Activated CD8-positive, alpha-beta memory T cell treated with anti-CD3 and anti-CD28 coated beads, Interleukin-2, amount 10 ng/mL, durations not matched to agents 7 days and 5 days (primary cell): ENCODE measurements at regions not wholly inside any gene's neighbourhood (a gene's known extent, or its start where the extent isn't known, plus 50 kb on each side); places are given as distances from the start of the nearest gene placed in this dataset.
A peak's percentile ranks its signal among the peaks of the same experiment; 100 is the strongest.
"Not testable (repeated sequence)": the region's sequence is repeated elsewhere in the genome, so short reads cannot be mapped to it uniquely, and the experiment has no call there.

Source experiments
- ATAC-seq: fragments of 150-1000 bp; cut with Tn5 transposase; one replicate; pipeline ENCODE4 v1.10.0; 2021; ENCODE audit warnings: moderate library complexity
- CTCF ChIA-PET: fragments of 350-600 bp; sonication (Branson Sonifier 250); formaldehyde crosslinking; loops from one replicate; lab custom pipeline; 2021; ENCODE audit warnings: antibody characterized with exemption; lab: Charles Lee
- DNase-seq: peaks from one replicate; pipeline ENCODE4 v3.0.0-alpha.2; 2020
- H3K27ac Mint-ChIP-seq: one replicate; pipeline ENCODE4 v1.8.0; 2021; ENCODE audit warnings: mild to moderate bottlenecking, mixed read lengths
- H3K27me3 Mint-ChIP-seq: one replicate; pipeline ENCODE4 v1.8.0; 2021; ENCODE audit warnings: mixed read lengths
- H3K36me3 Mint-ChIP-seq: one replicate; pipeline ENCODE4 v1.8.0; 2021; ENCODE audit warnings: mild to moderate bottlenecking, mixed read lengths
- H3K4me1 Mint-ChIP-seq: one replicate; pipeline ENCODE4 v1.8.0; 2021; ENCODE audit warnings: mixed read lengths
- H3K4me3 Mint-ChIP-seq: one replicate; pipeline ENCODE4 v1.8.0; 2021; ENCODE audit warnings: mild to moderate bottlenecking, moderate library complexity, mixed read lengths
- H3K9me3 Mint-ChIP-seq: one replicate; pipeline ENCODE4 v1.8.0; 2022; ENCODE audit warnings: low read depth, mixed read lengths

DNA sequence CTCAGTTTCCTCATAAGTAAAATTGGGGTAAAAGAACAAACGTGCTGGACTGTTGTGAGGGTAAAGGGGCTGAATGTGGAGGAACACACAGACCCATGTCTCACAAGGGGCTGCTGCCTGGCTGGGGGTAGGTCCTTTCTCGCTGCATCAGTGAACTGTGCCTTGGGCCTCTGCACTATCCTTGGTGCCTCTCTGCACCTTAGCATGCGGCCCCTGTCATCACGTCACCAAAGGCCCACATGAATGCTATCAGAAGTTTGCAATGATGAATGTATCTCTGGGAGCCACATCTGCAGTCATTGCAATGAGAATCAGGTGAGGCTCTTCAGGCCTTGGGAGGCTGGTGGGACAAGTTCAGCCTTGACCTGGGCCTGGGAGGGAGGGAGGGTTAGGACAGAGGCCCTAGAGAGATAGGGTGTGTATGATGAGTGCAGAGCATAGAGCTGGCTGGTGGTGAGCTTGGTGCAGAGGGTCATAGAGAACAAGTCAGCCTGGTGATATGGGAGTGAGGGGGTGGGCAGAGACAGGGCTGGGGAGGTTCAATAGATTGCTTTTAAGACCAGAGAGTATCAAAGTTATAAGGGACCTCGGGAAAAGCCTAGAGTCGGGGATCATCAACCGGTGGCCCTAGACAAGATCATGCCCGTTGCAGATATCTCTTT is 308.4 kb downstream of the RPS24 start:
- peaks cover 12% of the 10 kb centered on the region for H3K27me3 Mint-ChIP-seq
- no peaks in the 10 kb centered on the region for H3K4me1 Mint-ChIP-seq
- no peak for ATAC-seq
- no peak overlapping the region for H3K27ac Mint-ChIP-seq
- peak; percentile 34 for DNase-seq
- H3K9me3 Mint-ChIP-seq, result no peaks in the 10 kb centered on the region
- CTCF ChIA-PET, result no interaction called here
- no peaks in the 10 kb centered on the region for H3K36me3 Mint-ChIP-seq
- no peak overlapping the region for H3K4me3 Mint-ChIP-seq

DNA sequence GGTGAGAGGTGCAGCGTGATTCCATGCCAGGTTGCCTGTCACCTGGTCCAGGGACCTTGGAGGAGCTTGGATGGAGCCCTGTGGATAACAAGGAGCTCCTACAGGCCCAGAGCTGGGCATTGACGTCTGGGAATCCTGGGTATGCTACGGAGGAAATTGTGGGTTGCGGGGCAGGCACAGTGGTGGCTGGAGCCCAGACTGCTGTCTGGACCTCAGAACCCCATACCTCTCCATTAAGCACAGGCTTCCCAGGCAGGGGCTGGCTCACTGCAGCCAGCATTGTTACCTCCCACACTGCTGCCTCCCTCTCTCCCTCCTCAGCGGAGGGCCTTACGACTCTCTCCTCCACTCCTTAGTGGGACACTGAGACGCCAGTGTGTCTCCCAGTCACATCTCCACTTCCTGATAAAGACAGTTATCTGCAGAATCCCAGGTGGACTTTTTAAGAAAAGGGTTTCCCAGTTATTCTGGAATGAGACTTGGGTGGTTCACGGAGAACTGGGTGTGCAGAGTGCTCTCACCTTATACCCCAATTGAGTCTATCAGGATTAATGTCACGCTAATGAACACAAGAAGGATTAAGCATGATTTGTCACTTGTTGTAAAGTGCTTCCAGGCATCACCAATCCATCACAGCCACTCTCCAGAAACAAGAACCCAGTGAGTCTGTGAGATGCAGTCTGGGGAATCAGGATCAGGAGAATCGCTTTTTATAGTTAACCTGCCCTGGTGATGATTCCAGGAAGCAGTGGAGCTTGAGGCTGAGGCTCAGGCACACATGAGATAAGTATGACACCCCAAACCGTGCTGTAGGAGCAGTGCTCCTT is 309.4 kb downstream of the RPS24 start:
- DNase-seq (no peak), ATAC-seq (no peak)
- no peaks in the 10 kb centered on the region for H3K4me1 Mint-ChIP-seq
- CTCF ChIA-PET, result no interaction called here
- no peaks in the 10 kb centered on the region for H3K36me3 Mint-ChIP-seq
- no peak overlapping the region for H3K4me3 Mint-ChIP-seq
- no peaks in the 10 kb centered on the region for H3K9me3 Mint-ChIP-seq
- H3K27ac Mint-ChIP-seq, result no peak overlapping the region
- H3K27me3 Mint-ChIP-seq, result peaks cover 12% of the 10 kb centered on the region

DNA sequence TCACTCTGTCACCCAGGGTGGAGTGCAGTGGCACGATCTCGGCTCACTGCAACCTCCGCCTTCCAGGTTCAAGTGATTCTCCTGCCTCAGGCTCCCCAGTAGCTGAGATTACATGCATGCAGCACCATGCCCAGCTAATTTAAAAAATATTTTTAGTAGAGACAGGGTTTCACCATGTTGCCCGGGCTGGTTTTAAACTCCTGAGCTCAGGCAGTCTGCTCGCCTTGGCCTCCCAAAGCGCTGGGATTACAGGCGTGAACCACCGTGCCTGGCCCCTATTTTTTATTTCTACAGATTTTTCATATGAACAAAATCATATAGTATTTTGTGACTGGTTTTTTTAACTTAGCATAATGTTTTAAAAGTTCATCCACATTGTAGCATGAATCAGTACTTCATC is 310.6 kb downstream of the RPS24 start:
- H3K9me3 Mint-ChIP-seq, H3K27me3 Mint-ChIP-seq, ATAC-seq, DNase-seq, CTCF ChIA-PET, H3K4me3 Mint-ChIP-seq, H3K27ac Mint-ChIP-seq, H3K4me1 Mint-ChIP-seq, H3K36me3 Mint-ChIP-seq: not testable (repeated sequence)

DNA sequence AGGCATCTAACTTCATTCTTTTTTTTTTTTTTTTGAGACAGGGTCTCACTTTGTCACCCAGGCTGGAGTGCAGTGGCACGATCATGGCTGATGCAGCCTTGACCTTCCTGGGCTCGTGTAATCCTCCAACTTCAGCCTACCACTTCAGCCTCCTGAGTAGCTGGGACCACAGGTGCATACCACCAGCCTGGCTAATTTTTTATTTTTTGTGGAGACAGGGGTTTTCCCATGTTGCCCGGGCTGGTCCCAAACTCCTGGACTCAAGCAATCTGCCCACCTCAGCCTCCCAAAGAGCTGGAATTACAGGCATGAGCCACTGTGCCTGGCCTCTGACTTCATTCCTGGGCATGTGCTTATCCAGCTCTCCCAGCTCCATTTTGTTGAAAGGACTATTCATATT is 311.9 kb downstream of the RPS24 start:
- H3K36me3 Mint-ChIP-seq, H3K4me1 Mint-ChIP-seq, CTCF ChIA-PET, H3K9me3 Mint-ChIP-seq, ATAC-seq, H3K27ac Mint-ChIP-seq, H3K4me3 Mint-ChIP-seq, DNase-seq, H3K27me3 Mint-ChIP-seq: not testable (repeated sequence)

DNA sequence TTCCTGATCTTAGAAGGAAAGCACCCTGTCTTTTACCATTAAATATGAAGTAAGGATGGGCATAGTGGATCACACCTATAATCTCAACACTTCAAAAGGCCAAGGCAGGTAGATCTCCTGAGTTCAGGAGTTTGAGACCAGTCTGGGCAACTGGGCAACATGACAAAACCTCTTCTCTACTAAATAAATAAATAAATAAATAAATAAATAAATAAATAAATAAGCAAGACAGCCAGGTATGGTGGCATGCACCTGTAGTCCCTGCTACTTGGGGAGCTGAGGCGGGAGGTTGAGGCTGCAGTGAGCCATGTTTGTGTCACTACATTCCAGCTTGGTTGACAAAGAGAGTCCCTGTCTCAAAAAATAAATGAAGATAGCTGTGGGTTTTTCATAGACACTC is 313.1 kb downstream of the RPS24 start:
- no peaks in the 10 kb centered on the region for H3K4me1 Mint-ChIP-seq
- no peak overlapping the region for H3K4me3 Mint-ChIP-seq
- peaks cover 14% of the 10 kb centered on the region for H3K27me3 Mint-ChIP-seq
- H3K36me3 Mint-ChIP-seq, result no peaks in the 10 kb centered on the region
- no peaks in the 10 kb centered on the region for H3K9me3 Mint-ChIP-seq
- DNase-seq (no peak), ATAC-seq (no peak)
- H3K27ac Mint-ChIP-seq, result no peak overlapping the region
- CTCF ChIA-PET, result no interaction called here

DNA sequence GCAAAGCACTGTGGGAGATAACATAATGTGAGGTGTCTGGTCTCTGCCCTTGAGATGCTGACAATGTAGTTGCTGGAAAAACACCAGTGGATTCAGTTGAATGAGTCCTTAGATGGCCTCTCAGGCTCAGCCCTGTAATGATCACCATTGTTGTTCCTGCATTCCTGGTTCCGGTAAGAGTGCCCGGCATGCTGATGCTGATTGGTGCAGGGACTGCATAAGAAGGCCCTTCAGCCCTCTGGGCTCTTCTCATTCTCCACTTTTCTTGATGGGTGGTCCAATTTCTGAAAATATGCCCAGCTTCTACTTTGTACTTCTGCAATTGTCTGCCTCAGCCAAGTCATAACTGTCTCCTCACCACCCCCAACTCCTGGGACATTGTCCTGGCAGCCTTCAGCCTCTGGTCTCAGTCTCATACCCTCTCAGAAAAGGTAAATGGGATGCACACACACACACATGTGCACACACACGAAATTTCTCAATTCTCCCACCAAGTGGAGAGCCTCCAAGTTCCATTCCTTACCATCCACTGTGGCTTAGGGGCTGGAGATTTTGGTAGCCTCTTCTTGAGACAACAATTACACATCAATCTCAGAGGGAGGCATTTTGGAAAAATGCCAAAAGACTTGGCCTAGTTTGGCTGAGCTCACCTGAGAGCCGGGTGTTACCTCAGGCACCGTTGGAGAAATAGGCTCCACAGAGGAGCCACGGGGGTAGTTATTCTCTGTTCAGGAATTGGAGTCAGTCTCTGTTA is 314.9 kb downstream of the RPS24 start:
- H3K27ac Mint-ChIP-seq, result no peak overlapping the region
- no peaks in the 10 kb centered on the region for H3K9me3 Mint-ChIP-seq
- ATAC-seq (no peak), DNase-seq (no peak)
- no peaks in the 10 kb centered on the region for H3K4me1 Mint-ChIP-seq
- CTCF ChIA-PET, result no interaction called here
- H3K36me3 Mint-ChIP-seq, result no peaks in the 10 kb centered on the region
- H3K4me3 Mint-ChIP-seq, result no peak overlapping the region
- peaks cover 14% of the 10 kb centered on the region for H3K27me3 Mint-ChIP-seq

DNA sequence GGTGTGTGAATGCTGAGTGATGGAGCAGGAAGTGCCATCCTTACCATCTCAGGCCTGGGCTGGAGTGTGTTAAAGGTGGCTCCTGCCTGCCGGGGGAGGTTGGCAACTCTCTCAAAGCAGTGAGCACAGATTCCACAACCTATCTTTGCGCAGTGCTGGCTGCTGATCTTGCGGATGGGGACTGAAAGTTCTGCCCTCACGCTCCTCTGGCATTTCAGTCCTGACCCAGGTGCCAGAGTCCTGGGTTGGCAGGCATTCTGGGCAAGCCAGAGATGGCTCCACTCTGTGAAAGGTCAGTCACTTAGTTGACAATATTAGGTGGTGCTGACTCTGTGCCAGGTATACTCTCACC is 315.5 kb downstream of the RPS24 start:
- no peaks in the 10 kb centered on the region for H3K4me1 Mint-ChIP-seq
- no peaks in the 10 kb centered on the region for H3K9me3 Mint-ChIP-seq
- no peaks in the 10 kb centered on the region for H3K36me3 Mint-ChIP-seq
- no peak for ATAC-seq
- CTCF ChIA-PET, result no interaction called here
- peaks cover 14% of the 10 kb centered on the region for H3K27me3 Mint-ChIP-seq
- H3K27ac Mint-ChIP-seq, result no peak overlapping the region
- DNase-seq, result no peak
- H3K4me3 Mint-ChIP-seq, result no peak overlapping the region

DNA sequence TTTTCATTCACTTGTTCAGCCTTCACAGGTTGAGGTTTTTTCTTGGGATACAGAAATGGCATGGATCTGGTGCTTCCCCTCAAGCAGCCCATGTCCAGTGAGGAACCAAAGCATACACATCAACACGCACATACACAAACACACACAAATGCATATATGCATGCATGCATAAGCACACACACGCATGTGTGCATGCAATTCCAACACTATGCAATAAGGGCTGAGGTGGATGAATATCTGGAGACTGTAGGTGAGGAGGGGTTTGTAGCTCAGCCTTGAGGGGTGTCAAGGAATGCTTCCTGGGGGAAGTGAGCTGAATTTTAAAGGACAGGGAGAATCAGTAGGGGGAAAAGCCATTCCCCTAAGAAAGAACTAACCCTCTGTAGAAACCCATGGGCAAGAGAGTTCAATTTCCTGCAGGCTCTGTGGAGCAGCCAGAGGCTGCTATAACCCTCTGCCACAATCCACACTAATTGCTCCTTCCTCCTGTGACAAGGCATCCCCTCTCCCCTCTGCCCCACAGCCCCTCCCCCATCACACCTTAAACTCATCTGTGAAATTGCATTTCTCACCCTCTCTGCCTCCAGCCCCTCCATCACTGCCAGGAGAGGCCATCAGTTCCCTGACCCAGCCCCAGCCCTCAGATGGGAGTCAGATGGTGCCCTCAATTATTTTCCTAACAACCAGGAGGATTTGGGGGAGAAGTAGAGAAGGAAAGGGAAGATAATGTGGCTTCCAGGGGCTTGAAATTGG is 316.4 kb downstream of the RPS24 start:
- Mint-ChIP-seq H3K36me3 (no peaks in the 10 kb centered on the region), H3K27ac (no peak overlapping the region), H3K27me3 (peaks cover 12% of the 10 kb centered on the region), H3K4me1 (no peaks in the 10 kb centered on the region), H3K4me3 (no peak overlapping the region), H3K9me3 (no peaks in the 10 kb centered on the region)
- DNase-seq, result no peak
- CTCF ChIA-PET, result no interaction called here
- no peak for ATAC-seq

DNA sequence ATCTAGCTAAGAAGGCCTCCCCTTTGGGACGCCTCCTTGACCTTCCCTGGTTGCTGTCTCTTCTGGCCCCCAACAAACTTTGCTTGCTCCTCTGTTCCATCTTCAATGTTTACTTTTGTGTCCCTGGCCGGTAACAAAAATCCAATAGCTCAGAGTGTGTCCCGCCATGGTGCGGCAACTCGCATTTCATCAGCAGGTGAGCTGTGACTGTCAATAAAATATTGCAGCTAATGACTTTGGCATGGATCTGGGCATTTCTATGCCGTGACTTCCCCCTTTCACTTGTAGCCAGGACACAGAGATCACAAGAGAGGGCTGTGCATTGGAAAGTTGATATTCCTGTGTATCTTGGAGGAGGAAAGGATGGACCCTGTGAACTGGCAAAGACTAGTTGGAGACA is 317.6 kb downstream of the RPS24 start:
- Mint-ChIP-seq H3K4me1 (no peaks in the 10 kb centered on the region), H3K4me3 (no peak overlapping the region), H3K9me3 (no peaks in the 10 kb centered on the region), H3K27ac (no peak overlapping the region), H3K36me3 (no peaks in the 10 kb centered on the region), H3K27me3 (peaks cover 6% of the 10 kb centered on the region)
- ATAC-seq, result no peak
- CTCF ChIA-PET, result no interaction called here
- no peak for DNase-seq

DNA sequence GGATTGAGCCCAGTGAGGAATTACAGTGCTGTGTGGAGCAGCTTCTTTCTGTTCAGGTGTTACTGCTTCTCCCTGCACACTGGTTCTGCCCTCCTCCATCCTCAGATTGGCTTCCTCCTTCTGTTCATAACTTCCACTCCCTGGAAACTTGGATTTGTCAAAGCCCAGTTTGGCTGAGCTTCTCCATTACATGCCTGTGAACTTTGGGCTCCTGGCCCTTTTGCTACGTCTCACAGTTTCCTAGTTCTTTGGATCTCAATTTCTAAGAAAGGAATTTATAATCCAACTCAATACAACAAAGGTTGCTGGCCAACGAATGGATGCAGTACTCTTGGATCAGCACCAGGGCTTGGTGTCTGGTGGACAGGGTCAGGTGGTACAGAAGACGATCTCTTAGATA is 318.1 kb downstream of the RPS24 start:
- no peak overlapping the region for H3K27ac Mint-ChIP-seq
- no peaks in the 10 kb centered on the region for H3K9me3 Mint-ChIP-seq
- no peak for DNase-seq
- H3K4me1 Mint-ChIP-seq, result no peaks in the 10 kb centered on the region
- CTCF ChIA-PET, result no interaction called here
- no peak overlapping the region for H3K4me3 Mint-ChIP-seq
- ATAC-seq, result no peak
- peaks cover 6% of the 10 kb centered on the region for H3K27me3 Mint-ChIP-seq
- H3K36me3 Mint-ChIP-seq, result no peaks in the 10 kb centered on the region

DNA sequence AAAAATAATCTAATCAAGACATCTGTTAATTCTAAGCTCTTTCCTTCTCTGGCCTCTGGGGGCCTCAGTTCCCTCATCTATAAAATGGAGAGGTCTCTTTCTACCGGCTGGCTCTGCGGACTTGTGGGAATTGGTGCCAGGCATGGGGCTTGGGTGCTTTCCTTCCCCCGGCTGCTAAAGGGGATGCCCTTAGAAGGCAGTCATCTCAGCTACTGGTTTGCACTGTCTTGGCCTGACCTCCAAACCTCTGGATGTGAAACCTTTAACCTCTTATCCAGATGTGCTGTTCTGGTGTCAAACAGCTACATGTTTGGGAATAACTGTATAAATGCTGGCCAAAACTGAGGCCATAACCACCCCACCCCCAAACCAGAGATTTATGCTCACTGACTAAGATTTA is 320.0 kb downstream of the RPS24 start:
- no peaks in the 10 kb centered on the region for H3K4me1 Mint-ChIP-seq
- H3K9me3 Mint-ChIP-seq, result no peaks in the 10 kb centered on the region
- CTCF ChIA-PET, result interaction anchor here (0.9 kb wide), 1 partner anchor 73 kb away, joined by 3 read pairs; no protein-coding TSS in a partner anchor
- peaks cover 6% of the 10 kb centered on the region for H3K27me3 Mint-ChIP-seq
- no peak for ATAC-seq
- H3K36me3 Mint-ChIP-seq, result no peaks in the 10 kb centered on the region
- no peak for DNase-seq
- H3K4me3 Mint-ChIP-seq, result no peak overlapping the region
- H3K27ac Mint-ChIP-seq, result no peak overlapping the region

DNA sequence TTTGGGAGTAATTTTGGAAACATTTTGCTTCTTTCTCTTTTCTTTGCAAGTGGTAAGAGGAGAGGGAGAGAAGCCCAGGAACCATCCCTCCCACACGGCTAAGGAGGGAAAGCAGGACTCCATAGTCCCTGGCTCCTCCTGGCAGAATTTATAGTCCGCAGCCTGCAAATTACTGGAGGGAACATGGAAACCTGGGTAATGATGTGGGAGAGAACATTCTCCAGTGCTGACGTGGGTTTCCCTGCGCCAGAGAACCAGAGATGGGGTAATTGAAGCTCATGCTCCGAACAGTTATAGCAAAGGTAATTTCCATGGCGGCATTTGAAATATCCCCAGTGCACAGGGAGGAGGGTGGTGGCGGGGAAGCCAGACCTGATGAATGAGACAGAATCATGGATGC is 320.4 kb downstream of the RPS24 start:
- Mint-ChIP-seq H3K27me3 (peaks cover 6% of the 10 kb centered on the region), H3K36me3 (no peaks in the 10 kb centered on the region), H3K9me3 (no peaks in the 10 kb centered on the region), H3K4me3 (no peak overlapping the region), H3K4me1 (no peaks in the 10 kb centered on the region), H3K27ac (no peak overlapping the region)
- ATAC-seq (no peak), DNase-seq (no peak)
- CTCF ChIA-PET, result interaction anchor here (0.9 kb wide), 1 partner anchor 72 kb away, joined by 3 read pairs; no protein-coding TSS in a partner anchor

DNA sequence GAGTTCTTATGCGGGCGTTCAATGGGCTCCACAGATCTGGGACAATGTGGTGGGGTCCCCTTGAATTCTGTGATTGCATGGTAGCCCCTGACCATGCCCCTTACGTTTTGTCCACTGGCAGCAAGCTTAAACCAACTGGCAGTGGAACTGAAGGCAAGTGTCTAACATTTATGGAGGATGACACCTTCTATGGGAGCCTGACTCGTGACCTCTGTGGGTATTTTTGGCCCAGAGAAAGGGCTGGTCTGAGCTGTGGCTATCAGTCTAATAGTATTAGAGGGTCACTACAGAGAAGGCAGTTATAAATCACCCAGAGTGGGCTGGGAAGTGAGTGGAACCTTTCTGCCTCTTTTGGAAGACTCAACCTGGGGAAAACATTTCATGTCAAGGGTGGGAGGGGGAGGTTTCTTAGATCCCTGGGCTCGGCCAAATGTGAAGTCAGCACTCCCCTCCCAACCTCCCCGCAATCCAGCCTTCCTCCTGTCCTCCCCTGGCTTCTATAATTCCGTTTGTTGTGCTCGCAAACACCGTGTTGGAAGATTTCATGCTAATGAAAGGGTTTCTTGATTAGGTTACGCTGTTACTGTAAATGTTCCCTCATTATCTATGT is 322.7 kb downstream of the RPS24 start:
- CTCF ChIA-PET, result no interaction called here
- Mint-ChIP-seq H3K9me3 (no peaks in the 10 kb centered on the region), H3K27ac (no peak overlapping the region), H3K27me3 (peaks cover 3% of the 10 kb centered on the region), H3K4me3 (no peak overlapping the region), H3K4me1 (peaks cover 7% of the 10 kb centered on the region), H3K36me3 (no peaks in the 10 kb centered on the region)
- ATAC-seq (no peak), DNase-seq (no peak)
